ENCODE measurements at regions not wholly inside any gene's neighbourhood (a gene's known extent, or its start where the extent isn't known, plus 50 kb on each side); places are given as distances from the start of the nearest gene placed in this dataset.

- intact Hi-C loops (cut with DNase I) = no loop called here
- DNase-seq (no peak), ATAC-seq (no peak)
- 82 to 86% methylated on average over 12 of the region's 12 CpGs for WGBS, 2 donors
- Histone ChIP-seq H3K27me3 (peaks cover 0 to 51% (median 39%) of the 10 kb centered on the region in 7 donors), H3K9me3 (peaks cover 0 to 6% (median 0%) of the 10 kb centered on the region in 11 donors), H3K4me3 (no peak overlapping the region), H3K36me3 (no peaks in the 10 kb centered on the region), H3K4me1 (no peaks in the 10 kb centered on the region), H3K27ac (no peak overlapping the region)
- TF ChIP-seq CTCF (IDR thresholded peaks at IDR 0.05) = no peak
These were observed 462.3 kb downstream of the PTPRU start for GRCh38 chr1:29698626-29699025.

GRCh38 chr1:29698033-29698432 is 461.7 kb downstream of the PTPRU start:
- peak in 4 of 9 donors; percentile 12 to 43 (median 23) for TF ChIP-seq CTCF (IDR thresholded peaks at IDR 0.05)

GRCh38 chr1:29697391-29697780 is 461.1 kb downstream of the PTPRU start:
- H3K4me3 ChIP-seq = no peak overlapping the region
- WGBS, 2 donors = 83 to 88% methylated on average over 10 of the region's 10 CpGs
- no peak for ATAC-seq
- no peak for TF ChIP-seq CTCF (IDR thresholded peaks at IDR 0.05)
- no peak for DNase-seq
- no peak overlapping the region for H3K27ac ChIP-seq
- intact Hi-C loops (cut with DNase I) = no loop called here
- H3K27me3 ChIP-seq = peaks cover 0 to 51% (median 35%) of the 10 kb centered on the region in 7 donors
- H3K4me1 ChIP-seq = no peaks in the 10 kb centered on the region
- H3K9me3 ChIP-seq = peaks cover 0 to 13% (median 0%) of the 10 kb centered on the region in 11 donors
- H3K36me3 ChIP-seq = no peaks in the 10 kb centered on the region

More at GRCh38 chr1:29698033-29698432, 461.7 kb downstream of the PTPRU start:
- WGBS, 2 donors = 35 to 42% methylated on average over 7 of the region's 7 CpGs
- no peaks in the 10 kb centered on the region for H3K36me3 ChIP-seq
- no peak overlapping the region for H3K27ac ChIP-seq
- H3K4me3 ChIP-seq = no peak overlapping the region
- ATAC-seq (peak in 2 of 8 donors; percentile 27 to 35), DNase-seq (no peak)
- H3K4me1 ChIP-seq = no peaks in the 10 kb centered on the region
- intact Hi-C loops (cut with DNase I) = no loop called here
- peaks cover 0 to 51% (median 35%) of the 10 kb centered on the region in 7 donors for H3K27me3 ChIP-seq
- peaks cover 0 to 9% (median 0%) of the 10 kb centered on the region in 11 donors for H3K9me3 ChIP-seq

GRCh38 chr1:29696656-29697390 is 460.5 kb downstream of the PTPRU start:
- Histone ChIP-seq H3K27me3 (peaks cover 0 to 48% (median 35%) of the 10 kb centered on the region in 7 donors), H3K9me3 (peaks cover 0 to 13% (median 0%) of the 10 kb centered on the region in 11 donors), H3K4me3 (no peak overlapping the region), H3K27ac (no peak overlapping the region), H3K36me3 (no peaks in the 10 kb centered on the region), H3K4me1 (no peaks in the 10 kb centered on the region)
- ATAC-seq (no peak), DNase-seq (no peak)
- intact Hi-C loops (cut with DNase I) = no loop called here
- 80 to 84% methylated on average over 20 of the region's 20 CpGs for WGBS, 2 donors
- TF ChIP-seq CTCF (IDR thresholded peaks at IDR 0.05) = no peak

All from heart right ventricle (tissue), 16 donors.